T-cell (primary cell): ENCODE measurements at regions not wholly inside any gene's neighbourhood (a gene's known extent, or its start where the extent isn't known, plus 50 kb on each side); places are given as distances from the start of the nearest gene placed in this dataset.
"Not testable (repeated sequence)": the region's sequence is repeated elsewhere in the genome, so short reads cannot be mapped to it uniquely, and the experiment has no call there.

Source experiments
- ATAC-seq, 4 experiments: fragments of 200-7000 bp in 3 of 4; fragments of 150-1000 bp in 1 of 4; cut with Tn5 transposase; replicated peaks in 1 of 4; 1 replicate in 3 of 4; 2 replicates in 1 of 4; pipeline ENCODE4 v1.10.0; 2021; ENCODE audit warnings: moderate library complexity in 3 of 4, mild to moderate bottlenecking in 2 of 4, moderate number of reproducible peaks in 1 of 4
- CTCF ChIA-PET, 2 donors: fragments of 300-600 bp; sonication (Branson Sonifier 250); formaldehyde crosslinking; loops; one replicate each; lab custom pipeline; 2022; ENCODE audit warnings: antibody characterized with exemption in 2 of 2; lab: Charles Lee
- POLR2A ChIA-PET, 2 donors: fragments of 300-600 bp; sonication (Branson Sonifier 250); formaldehyde crosslinking; loops; one replicate each; lab custom pipeline; 2022; ENCODE audit warnings: antibody characterized with exemption in 2 of 2; lab: Charles Lee
- DNase-seq, 35 experiments: peaks; one replicate each; pipeline versions ENCODE4 v3.0.0 to v3.0.0-alpha.2; 2013 to 2023
- H3K27ac ChIP-seq: one replicate; pipeline ENCODE4 v1.5.1; 2013; ENCODE audit warnings: low read length
- H3K27me3 ChIP-seq, 2 experiments: replicated peaks in 1 of 2; 1 replicate in 1 of 2; 2 replicates in 1 of 2; pipeline versions ENCODE4 v1.6.1 to v1.7.0; 2013; ENCODE audit warnings: low read length in 1 of 2, mixed read lengths in 1 of 2; ENCODE audit not compliant: control insufficient read depth in 2 of 2, insufficient read depth in 2 of 2; ENCODE audit errors: extremely low read depth in 1 of 2
- H3K36me3 ChIP-seq, 2 donors: 1 replicate in 1 of 2; 2 replicates in 1 of 2; pipeline versions ENCODE4 v1.6.1 to v1.7.0; 2013; ENCODE audit warnings: low read length in 1 of 2; ENCODE audit not compliant: control insufficient read depth in 2 of 2, insufficient read depth in 1 of 2; ENCODE audit errors: extremely low read depth in 1 of 2
- H3K4me1 ChIP-seq, 2 experiments: 1 replicate in 1 of 2; 2 replicates in 1 of 2; pipeline versions ENCODE4 v1.6.1 to v1.7.0; 2013; ENCODE audit warnings: low read length in 2 of 2, mixed read lengths in 1 of 2; ENCODE audit not compliant: insufficient read depth in 2 of 2, control insufficient read depth in 1 of 2; ENCODE audit errors: extremely low read depth in 1 of 2
- H3K4me3 ChIP-seq, 2 donors: 1 replicate in 1 of 2; 2 replicates in 1 of 2; pipeline versions ENCODE4 v1.5.1 to v1.7.0; 2013; ENCODE audit warnings: mild to moderate bottlenecking in 2 of 2, low read length in 1 of 2, moderate library complexity in 1 of 2; ENCODE audit not compliant: control insufficient read depth in 1 of 2; ENCODE audit errors: extremely low read depth in 1 of 2
- H3K9me3 ChIP-seq: 2 replicates; pipeline ENCODE4 v1.7.0; 2013
- H3K27ac Mint-ChIP-seq, 2 donors: one replicate each; pipeline ENCODE4 v1.8.0; 2020 to 2021; ENCODE audit warnings: mild to moderate bottlenecking in 2 of 2, mixed read lengths in 2 of 2
- H3K27me3 Mint-ChIP-seq, 2 donors: one replicate each; pipeline ENCODE4 v1.8.0; 2021 to 2022; ENCODE audit warnings: mixed read lengths in 2 of 2
- H3K36me3 Mint-ChIP-seq: one replicate; pipeline ENCODE4 v1.8.0; 2021; ENCODE audit warnings: mixed read lengths
- H3K4me1 Mint-ChIP-seq, 3 donors: one replicate each; pipeline ENCODE4 v1.8.0; 2020 to 2022; ENCODE audit warnings: mixed read lengths in 3 of 3, mild to moderate bottlenecking in 1 of 3
- H3K4me3 Mint-ChIP-seq, 3 donors: one replicate each; pipeline ENCODE4 v1.8.0; 2020 to 2022; ENCODE audit warnings: mild to moderate bottlenecking in 3 of 3, mixed read lengths in 3 of 3, moderate library complexity in 3 of 3
- H3K9me3 Mint-ChIP-seq, 3 donors: one replicate each; pipeline ENCODE4 v1.8.0; 2020 to 2022; ENCODE audit warnings: mixed read lengths in 3 of 3
- WGBS: methylation state at CpG from one replicate; pipeline ENCODE4 v1.1.5; 2013; ENCODE audit warnings: missing lambda C conversion rate; ENCODE audit not compliant: insufficient coverage; 5-methylcytosine and 5-hydroxymethylcytosine counted together

DNA sequence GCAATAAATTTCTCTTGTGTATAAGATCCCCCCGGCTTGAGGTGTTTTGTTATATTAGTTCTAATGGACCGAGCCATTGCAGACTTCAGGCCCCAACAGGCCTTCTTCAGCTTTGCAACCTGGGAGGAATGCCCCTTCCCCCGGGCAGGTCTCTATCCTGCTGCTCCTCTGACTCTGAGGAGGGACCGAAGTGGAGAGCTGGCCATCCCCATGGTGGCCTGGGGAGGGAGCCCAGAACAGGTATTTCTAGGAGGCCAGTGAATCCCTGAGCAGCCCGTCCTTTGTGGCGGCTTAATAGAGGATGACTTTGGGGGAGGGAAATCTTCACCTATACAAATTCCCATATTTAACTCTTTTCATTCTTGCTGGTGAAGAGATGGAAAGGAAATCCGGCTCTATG is 715.8 kb upstream of the SOX11 start:
- Mint-ChIP-seq H3K4me3 (no peak overlapping the region), H3K27ac (no peak overlapping the region), H3K9me3 (peaks cover 3 to 17% (median 12%) of the 10 kb centered on the region in 3 donors), H3K36me3 (no peaks in the 10 kb centered on the region), H3K4me1 (no peaks in the 10 kb centered on the region), H3K27me3 (no peaks in the 10 kb centered on the region)
- H3K27me3 ChIP-seq = no peaks in the 10 kb centered on the region
- no peak for DNase-seq
- ChIA-PET POLR2A (no interaction called here), CTCF (no interaction called here)
- H3K9me3 ChIP-seq = no peaks in the 10 kb centered on the region
- no CpG with 5 or more reads among the region's 7 CpGs for WGBS
- H3K4me1 ChIP-seq = no peaks in the 10 kb centered on the region
- H3K4me3 ChIP-seq = no peak overlapping the region
- no peaks in the 10 kb centered on the region for H3K36me3 ChIP-seq
- no peak for ATAC-seq
- H3K27ac ChIP-seq = no peak overlapping the region

DNA sequence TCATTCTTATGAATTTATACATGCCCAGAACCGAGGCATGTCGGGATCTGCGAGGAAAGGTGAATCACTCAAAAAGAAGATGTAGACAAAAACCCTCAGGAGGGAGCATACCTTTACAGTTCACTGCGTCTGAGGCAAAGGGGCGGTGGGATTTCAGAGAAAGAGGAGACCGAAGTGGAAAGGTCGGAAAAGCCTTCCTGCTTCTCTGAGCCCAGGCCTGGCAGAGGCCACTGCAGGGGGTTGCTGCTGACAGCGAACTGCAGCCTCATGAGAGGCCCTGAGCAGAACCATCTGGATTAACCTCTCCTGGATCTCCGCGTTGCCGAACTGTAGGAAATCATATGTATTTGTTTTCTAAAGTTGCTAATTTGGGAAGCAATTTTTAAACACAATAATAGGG is 713.1 kb upstream of the SOX11 start:
- Mint-ChIP-seq H3K36me3 (no peaks in the 10 kb centered on the region), H3K27ac (no peak overlapping the region), H3K27me3 (no peaks in the 10 kb centered on the region), H3K9me3 (peaks cover 3 to 17% (median 12%) of the 10 kb centered on the region in 3 donors), H3K4me3 (no peak overlapping the region), H3K4me1 (no peaks in the 10 kb centered on the region)
- DNase-seq (no peak), ATAC-seq (no peak)
- Histone ChIP-seq H3K4me1 (no peaks in the 10 kb centered on the region), H3K27me3 (no peaks in the 10 kb centered on the region), H3K36me3 (no peaks in the 10 kb centered on the region), H3K9me3 (no peaks in the 10 kb centered on the region), H3K4me3 (no peak overlapping the region), H3K27ac (no peak overlapping the region)
- ChIA-PET POLR2A (no interaction called here), CTCF (no interaction called here)
- 82% methylated on average over 4 of the region's 11 CpGs for WGBS

- H3K4me1 Mint-ChIP-seq = no peaks in the 10 kb centered on the region
- no peaks in the 10 kb centered on the region for H3K4me1 ChIP-seq
- ATAC-seq = no peak
- H3K9me3 ChIP-seq = no peaks in the 10 kb centered on the region
- no peak for DNase-seq
- H3K27me3 ChIP-seq = no peaks in the 10 kb centered on the region
- no peak overlapping the region for H3K4me3 Mint-ChIP-seq
- H3K36me3 ChIP-seq = no peaks in the 10 kb centered on the region
- no peak overlapping the region for H3K27ac ChIP-seq
- ChIA-PET CTCF (no interaction called here), POLR2A (no interaction called here)
- H3K27me3 Mint-ChIP-seq = no peaks in the 10 kb centered on the region
- H3K9me3 Mint-ChIP-seq = peaks cover 8 to 17% (median 14%) of the 10 kb centered on the region in 3 donors
- 84% methylated on average over 4 of the region's 5 CpGs for WGBS
- H3K27ac Mint-ChIP-seq = no peak overlapping the region
- H3K36me3 Mint-ChIP-seq = no peaks in the 10 kb centered on the region
- no peak overlapping the region for H3K4me3 ChIP-seq
Measured at GRCh38 chr2:4980995-4981394, 711.2 kb upstream of the SOX11 start.

DNA sequence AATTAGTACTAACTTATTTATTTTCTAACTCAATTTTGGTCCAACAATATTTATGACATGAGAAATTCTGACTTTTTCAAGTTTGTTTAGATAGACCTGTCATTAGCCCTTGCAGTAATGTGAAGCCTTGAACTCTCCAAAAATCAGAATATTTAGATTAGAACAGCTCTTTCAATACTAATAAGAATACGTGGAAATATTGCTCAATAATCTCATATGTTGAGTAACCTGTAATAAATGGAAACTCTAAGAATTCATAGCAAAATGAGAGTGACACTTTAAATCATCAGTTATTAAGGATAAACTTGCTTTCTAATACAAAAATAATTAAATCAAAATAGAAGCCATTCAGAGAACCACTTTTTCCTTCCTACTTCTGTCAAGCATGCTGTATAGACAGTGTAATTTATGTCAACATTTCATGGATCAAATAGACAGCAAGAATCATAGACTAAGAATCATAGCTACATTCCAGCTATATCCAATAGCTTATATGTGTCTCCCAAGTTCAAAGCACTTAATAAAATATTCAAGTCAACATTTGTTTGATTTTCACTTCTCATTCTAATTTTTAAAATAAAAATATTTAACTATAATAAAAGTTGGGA is 710.3 kb upstream of the SOX11 start:
- Histone ChIP-seq H3K4me1 (no peaks in the 10 kb centered on the region), H3K27me3 (no peaks in the 10 kb centered on the region), H3K4me3 (no peak overlapping the region), H3K9me3 (no peaks in the 10 kb centered on the region), H3K27ac (no peak overlapping the region), H3K36me3 (no peaks in the 10 kb centered on the region)
- H3K27me3 Mint-ChIP-seq = no peaks in the 10 kb centered on the region
- H3K27ac Mint-ChIP-seq = no peak overlapping the region
- CTCF ChIA-PET = no interaction called here
- no CpG with 5 or more reads among the region's 1 CpG for WGBS
- no peak overlapping the region for H3K4me3 Mint-ChIP-seq
- ATAC-seq (no peak), DNase-seq (no peak)
- POLR2A ChIA-PET = no interaction called here
- H3K4me1 Mint-ChIP-seq = no peaks in the 10 kb centered on the region
- H3K36me3 Mint-ChIP-seq = no peaks in the 10 kb centered on the region
- peaks cover 11 to 17% (median 14%) of the 10 kb centered on the region in 3 donors for H3K9me3 Mint-ChIP-seq

DNA sequence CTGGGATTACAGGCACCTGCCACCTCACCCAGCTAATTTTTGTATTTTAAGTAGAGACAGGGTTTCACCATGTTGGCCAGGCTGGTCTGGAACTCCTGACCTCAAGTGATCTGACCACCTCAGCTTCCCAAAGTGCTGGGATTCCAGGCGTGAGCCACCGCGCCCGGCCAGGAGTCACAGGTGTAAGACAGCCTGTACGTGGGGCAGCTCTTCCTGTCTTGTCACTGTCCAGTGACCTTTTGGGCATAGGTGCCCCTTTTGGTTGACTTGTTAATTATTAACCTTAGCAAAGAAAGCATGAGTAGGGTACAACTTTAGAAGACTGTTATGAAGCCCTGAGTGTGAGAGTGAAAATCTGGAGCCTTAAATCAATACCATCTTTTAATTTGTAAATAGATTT is 703.7 kb upstream of the SOX11 start:
- H3K36me3 ChIP-seq, H3K4me3 Mint-ChIP-seq, ATAC-seq, H3K27me3 Mint-ChIP-seq, H3K4me1 ChIP-seq, H3K27ac Mint-ChIP-seq, H3K9me3 ChIP-seq, H3K27ac ChIP-seq, H3K36me3 Mint-ChIP-seq, POLR2A ChIA-PET, DNase-seq, H3K4me1 Mint-ChIP-seq, H3K4me3 ChIP-seq, H3K27me3 ChIP-seq, CTCF ChIA-PET: not testable (repeated sequence)
- peaks cover 3 to 12% (median 6%) of the 10 kb centered on the region in 3 donors for H3K9me3 Mint-ChIP-seq
- no CpG with 5 or more reads among the region's 5 CpGs for WGBS

DNA sequence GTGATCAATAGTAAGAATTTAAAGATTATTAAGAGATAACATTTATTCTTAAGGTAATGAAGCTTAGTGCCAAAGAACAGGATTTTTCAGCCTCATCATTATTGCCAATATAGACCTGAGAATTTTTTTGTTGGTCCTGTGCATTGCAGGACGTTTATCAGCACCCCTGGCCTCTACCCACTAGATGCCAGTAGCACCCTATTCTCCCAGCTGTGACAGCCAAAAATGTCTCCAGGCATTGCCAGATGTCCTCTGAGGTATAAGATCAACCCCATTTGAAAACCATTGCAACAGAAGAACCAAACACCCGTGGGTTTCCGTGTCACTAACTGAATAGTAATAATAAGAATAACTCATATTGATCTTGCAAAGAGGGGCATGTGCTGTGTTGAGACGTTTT is 700.0 kb upstream of the SOX11 start:
- no peaks in the 10 kb centered on the region for H3K27me3 ChIP-seq
- ChIA-PET POLR2A (no interaction called here), CTCF (no interaction called here)
- 0% methylated on average over 1 of the region's 4 CpGs for WGBS
- no peaks in the 10 kb centered on the region for H3K9me3 ChIP-seq
- ATAC-seq = no peak
- Mint-ChIP-seq H3K4me1 (no peaks in the 10 kb centered on the region), H3K9me3 (peaks cover 3 to 6% (median 3%) of the 10 kb centered on the region in 3 donors), H3K4me3 (no peak overlapping the region), H3K36me3 (no peaks in the 10 kb centered on the region), H3K27ac (no peak overlapping the region), H3K27me3 (no peaks in the 10 kb centered on the region)
- no peaks in the 10 kb centered on the region for H3K36me3 ChIP-seq
- no peak overlapping the region for H3K4me3 ChIP-seq
- no peak overlapping the region for H3K27ac ChIP-seq
- no peak for DNase-seq
- no peaks in the 10 kb centered on the region for H3K4me1 ChIP-seq

DNA sequence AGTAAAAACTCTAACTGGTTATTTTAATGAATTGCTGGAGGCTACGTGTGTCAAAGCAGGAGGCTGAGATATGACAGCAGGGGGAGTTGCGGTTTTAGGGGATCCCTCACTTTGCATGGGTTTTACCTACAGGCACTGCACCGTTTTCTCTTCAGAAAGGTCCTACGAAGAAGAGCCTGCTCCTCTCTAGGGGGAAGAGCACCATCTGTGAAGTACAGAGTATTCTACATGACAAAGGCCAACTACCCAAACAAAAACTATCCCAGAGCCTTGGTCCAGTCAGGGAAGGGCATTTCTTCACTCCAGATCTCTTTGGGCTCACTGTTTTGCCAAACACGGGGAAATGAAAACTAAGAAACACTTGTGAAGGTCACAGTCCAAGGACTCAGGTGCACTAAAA is 696.7 kb upstream of the SOX11 start:
- CTCF ChIA-PET = no interaction called here
- POLR2A ChIA-PET = no interaction called here
- Mint-ChIP-seq H3K9me3 (peaks cover 0 to 12% (median 11%) of the 10 kb centered on the region in 3 donors), H3K27me3 (no peaks in the 10 kb centered on the region), H3K4me3 (no peak overlapping the region), H3K4me1 (no peaks in the 10 kb centered on the region), H3K27ac (no peak overlapping the region), H3K36me3 (no peaks in the 10 kb centered on the region)
- ATAC-seq = no peak
- Histone ChIP-seq H3K36me3 (no peaks in the 10 kb centered on the region), H3K9me3 (no peaks in the 10 kb centered on the region), H3K4me3 (no peak overlapping the region), H3K27ac (no peak overlapping the region), H3K27me3 (no peaks in the 10 kb centered on the region), H3K4me1 (no peaks in the 10 kb centered on the region)
- DNase-seq = no peak
- WGBS = no CpG with 5 or more reads among the region's 5 CpGs
